HG03432 (cell line): ENCODE measurements at regions not wholly inside any gene's neighbourhood (a gene's known extent, or its start where the extent isn't known, plus 50 kb on each side); places are given as distances from the start of the nearest gene placed in this dataset.
"Not testable (repeated sequence)": the region's sequence is repeated elsewhere in the genome, so short reads cannot be mapped to it uniquely, and the experiment has no call there.

Source experiments
- ATAC-seq: cut with Tn5 transposase; IDR thresholded peaks from one replicate; pipeline ENCODE4 v1.9.1; 2021; ENCODE audit warnings: mild to moderate bottlenecking, moderate library complexity; ENCODE audit not compliant: unreplicated experiment

DNA sequence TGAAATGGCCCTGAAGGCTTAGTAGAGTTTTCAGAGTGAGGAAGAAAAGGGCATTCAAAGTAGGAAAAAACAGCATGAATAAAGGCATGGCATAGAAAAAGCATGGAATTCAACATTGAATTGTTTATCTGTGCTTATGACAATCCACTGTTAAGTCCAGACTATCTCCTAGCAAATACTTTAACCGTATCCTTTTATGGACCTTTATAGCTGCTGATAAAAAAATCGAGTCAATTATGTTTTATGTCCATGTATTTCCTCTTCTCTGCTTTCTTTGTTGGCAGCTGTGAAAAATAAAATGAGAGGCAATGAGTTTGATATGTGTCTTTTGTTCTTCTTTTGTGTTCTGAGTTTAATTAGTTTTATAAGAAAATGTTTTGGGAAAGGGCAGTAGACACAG lies 70.4 kb downstream of the TDRD15 start:
- ATAC-seq = no peak

DNA sequence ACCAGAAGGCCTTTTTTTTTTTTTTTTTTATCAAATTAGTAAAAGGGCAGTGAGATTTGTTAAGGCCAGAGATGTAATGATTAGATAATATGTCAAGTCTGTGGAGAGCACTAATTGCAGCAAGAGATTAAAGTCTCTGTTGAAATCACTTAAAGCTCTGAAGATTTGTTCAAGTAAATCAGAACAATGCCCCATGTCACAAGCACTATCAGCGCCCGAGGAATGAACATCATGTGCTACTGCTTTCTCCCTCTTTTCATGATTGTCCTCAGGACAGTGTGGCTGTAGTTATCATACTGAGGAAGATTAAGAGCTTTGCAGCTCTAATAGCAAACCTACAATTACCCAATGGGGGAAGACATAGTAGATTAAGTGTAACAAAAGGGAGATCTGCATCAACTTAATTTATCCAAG lies 71.1 kb downstream of the TDRD15 start:
- no peak for ATAC-seq

DNA sequence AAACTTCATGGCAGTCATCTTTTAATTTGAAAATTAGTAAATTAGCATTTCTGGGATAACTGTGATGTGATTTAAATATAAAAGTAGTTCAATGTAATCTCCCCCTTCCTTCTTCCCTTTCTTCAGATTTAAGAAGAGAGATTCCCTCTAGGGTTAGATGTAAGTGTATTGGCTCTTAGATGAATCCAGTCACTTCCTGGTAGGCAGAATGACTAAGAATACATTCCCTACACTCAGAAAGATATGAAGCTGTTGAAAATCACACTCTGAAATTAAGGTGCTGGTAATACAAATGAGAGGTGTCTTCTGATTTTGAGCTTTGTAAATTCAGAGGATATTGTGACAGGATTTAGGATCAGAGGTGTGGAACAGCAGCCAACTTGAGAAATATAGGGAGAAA lies 71.6 kb downstream of the TDRD15 start:
- no peak for ATAC-seq

DNA sequence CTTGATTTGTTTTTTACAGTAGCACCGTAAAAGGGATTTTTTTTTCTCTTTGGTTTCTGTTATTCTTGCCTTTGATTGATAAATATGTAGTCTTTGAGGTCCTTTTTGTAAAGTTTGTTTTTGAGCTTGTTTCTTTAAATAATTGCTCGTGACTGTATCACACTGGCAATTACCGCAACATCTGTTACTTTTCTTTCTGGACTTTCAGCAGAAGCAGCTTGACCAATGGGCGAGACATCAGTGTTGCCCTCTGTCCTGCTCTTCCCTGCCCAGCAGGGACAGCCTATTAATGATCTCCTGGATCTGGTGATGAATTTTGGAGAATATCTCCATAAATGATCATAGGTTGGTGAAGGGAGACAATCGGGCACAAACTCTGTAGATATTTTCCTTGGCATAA lies 74.9 kb downstream of the TDRD15 start:
- ATAC-seq = no peak

DNA sequence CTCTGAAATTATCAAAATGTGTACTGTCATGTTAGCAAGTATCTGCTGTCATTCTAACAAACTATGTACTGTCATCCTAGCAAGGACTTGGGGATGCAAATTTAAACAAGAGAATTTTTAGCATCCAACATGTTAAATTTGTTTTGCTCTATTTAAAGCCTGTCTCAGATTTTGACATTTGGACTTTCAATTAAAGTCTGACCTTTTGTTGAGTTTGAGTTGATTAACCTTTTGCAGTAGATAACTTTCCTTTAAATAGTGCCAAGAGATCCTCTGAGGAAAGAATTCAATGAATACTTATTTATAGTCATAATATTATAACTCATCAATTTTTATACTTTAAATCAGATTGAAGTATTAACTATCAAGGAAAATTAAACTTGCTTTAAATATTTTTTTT lies 80.2 kb downstream of the TDRD15 start:
- ATAC-seq = no peak

DNA sequence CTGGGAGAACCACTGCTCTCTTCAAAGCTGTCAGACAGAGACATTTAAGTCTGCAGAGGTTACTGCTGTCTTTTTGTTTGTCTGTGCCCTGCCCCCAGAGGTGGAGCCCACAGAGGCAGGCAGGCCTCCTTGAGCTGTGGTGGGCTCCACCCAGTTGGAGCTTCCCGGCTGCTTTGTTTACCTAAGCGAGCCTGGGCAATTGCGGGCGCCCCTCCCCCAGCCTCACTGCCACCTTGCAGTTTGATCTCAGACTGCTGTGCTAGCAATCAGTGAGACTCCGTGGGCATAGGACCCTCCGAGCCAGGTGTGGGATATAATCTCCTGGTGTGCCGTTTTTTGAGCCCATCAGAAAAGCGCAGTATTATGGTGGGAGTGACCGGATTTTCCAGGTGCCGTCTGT lies 90.3 kb downstream of the TDRD15 start:
- not testable (repeated sequence) for ATAC-seq

DNA sequence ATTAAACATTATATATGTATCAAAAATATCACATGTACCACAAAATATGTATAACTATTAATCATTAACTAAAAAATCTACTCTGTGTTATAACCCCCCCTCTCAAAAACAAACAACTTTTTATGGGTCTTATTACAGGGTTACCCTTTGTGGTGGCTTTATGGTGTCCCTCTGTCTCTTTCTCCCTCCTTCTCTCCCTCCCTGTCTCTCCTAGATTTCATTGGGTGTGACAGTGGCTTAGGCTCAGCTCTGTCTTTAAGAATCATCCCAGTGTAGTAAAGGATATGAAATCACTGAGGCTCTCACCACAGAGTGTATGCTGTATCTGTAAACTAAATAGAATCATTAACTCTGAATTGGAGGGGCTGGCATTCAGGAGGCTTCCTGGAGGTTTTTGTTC lies 93.7 kb downstream of the TDRD15 start:
- no peak for ATAC-seq

DNA sequence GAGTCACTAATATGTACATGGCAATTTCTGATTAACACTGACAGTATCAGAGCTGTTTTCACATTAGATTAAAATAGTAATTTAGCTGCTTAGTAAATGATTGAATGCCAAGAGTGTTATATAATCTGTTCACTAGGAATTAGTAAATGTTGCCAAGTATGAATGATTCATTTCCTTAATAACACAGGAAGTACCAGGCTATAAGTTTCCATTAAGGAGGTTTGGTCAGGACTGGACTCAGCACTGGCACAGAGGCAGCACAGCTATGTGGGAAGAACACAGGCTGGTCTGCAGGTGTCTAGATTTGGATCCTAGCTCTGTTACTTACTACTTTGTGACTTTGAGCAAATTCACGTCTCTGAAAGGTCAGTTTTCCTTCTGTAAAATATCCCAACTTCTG lies 97.2 kb downstream of the TDRD15 start:
- no peak for ATAC-seq

DNA sequence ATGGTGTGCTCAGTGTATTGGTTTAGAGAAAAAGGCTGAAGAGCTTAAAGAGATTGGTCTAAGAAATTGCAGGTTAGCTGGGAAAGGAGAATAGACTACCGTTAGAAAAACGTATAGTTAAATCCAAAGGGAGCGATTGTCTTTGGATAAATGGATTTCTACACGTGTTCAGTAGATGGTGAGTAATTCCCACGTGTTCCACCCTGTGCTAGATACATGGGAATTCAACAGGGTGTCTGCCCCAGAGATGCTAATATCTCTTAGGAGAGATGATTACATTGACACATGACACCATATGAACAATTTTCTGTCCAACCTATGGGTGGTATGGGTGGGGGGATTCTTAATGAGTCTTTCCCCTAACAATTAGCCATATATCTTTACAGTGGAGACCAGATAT lies 99.8 kb downstream of the TDRD15 start:
- ATAC-seq = no peak

DNA sequence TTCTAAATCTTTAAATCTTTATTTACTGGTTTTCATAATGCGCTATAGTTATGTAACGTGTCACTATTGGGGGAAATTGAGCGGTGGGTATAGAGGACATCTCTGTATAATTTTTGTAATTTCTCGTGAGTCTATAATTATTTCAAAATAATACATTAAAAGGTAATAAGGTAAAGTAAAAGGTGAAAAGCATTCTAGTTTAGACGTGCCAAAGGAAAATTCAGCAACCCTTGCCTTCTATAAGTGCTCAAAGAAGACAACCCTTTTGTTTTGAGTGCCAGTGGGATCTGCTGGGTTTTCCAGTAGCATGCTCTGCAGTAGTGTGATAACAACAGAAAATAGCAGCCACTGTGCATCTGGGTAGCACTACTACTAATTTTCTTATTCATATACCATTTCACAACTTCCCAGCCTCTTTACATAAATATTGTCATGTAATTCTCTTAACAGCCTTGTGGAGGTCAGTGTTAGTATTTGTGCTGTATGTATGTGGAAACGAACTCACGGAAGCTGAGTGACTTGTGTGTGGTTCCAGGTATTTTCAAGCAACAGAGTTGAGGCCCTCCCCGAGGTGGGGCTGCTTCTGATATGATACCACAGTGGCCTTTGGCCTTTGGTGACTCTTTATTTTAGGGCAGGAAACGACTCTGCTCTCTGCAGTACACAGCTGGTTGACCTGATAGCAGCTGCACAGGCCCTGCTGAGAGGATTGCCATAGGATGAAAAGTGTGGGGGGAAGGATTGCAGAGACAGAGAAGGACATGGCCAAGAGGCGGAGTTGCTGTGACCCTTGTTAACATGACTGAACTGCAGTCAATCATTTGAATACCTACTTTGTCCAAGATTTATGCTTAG lies 104.5 kb downstream of the TDRD15 start:
- peak; percentile 36 for ATAC-seq

DNA sequence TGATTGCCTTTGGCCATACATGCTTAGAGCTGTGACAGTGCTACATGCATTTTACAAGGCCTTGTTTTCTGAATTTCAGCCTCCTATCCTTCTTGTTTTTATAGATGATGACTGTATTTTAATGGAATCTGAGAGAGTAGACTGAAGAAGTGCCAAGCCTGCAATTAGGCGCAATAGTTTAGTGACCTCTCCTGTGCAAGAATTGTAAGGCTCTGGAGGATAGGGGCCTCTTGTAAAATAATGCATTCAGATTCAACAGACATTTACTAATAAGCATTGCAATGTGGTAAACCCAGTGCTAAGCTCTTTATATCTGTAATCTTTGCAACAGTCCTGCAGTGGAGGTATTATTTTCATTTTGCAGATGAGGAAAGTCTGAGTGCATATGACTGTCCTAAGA lies 105.5 kb downstream of the TDRD15 start:
- no peak for ATAC-seq

DNA sequence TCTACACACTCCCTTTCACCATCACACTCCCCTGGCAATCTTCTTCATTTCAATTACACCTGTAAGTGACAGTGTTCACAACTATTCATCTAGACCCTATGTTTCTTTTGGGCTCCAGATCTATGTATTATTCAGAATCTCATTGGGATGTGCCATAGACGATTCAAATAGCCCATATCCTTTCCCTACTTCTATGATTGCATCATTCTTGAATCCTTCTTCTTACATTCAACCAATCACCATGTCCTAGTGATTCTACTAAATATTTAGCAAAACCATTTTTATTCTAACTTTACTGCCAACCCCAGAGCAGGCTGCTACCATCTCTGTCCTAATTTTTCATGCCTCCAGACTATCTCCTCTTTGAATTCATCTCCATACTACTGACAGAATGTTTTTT lies 106.4 kb downstream of the TDRD15 start:
- ATAC-seq = no peak

DNA sequence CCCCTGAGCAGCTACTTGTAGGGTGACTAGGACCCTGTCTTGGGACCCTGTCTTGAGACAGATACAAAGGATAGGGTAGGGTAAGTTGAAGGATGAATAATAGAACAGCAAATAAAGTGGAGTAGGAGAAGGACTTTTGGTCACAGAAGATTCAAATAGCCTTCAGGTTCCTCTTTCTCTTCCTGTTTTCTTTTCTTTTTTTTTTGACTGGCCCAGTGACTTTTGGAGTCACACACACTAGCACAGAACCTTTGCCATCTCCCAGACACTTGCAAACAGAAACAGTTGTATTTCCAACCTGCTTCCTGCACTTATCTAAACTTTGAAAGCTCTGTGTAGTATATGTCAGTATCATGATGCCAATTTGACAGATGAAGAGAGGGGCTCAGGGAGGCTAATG lies 108.2 kb downstream of the TDRD15 start:
- peak; percentile 49 for ATAC-seq

DNA sequence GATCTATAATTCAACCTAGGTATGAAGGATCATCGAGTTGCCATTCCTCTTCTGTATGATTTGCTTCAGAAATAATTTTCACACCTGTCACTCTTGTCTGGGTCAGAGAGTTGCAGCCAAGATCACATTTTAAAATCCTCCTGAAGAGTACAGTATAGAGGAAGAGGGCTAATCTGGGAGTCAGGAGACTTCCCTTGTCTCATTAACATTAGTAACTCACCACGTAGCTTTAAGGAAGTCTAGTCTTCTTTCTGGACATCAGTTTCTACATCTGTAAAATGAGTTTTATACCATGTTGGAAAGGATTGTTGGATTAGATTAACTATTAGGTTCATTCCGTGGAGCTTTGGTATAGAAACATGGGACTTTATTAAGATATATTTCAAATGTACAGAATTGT lies 109.4 kb downstream of the TDRD15 start:
- ATAC-seq = no peak

DNA sequence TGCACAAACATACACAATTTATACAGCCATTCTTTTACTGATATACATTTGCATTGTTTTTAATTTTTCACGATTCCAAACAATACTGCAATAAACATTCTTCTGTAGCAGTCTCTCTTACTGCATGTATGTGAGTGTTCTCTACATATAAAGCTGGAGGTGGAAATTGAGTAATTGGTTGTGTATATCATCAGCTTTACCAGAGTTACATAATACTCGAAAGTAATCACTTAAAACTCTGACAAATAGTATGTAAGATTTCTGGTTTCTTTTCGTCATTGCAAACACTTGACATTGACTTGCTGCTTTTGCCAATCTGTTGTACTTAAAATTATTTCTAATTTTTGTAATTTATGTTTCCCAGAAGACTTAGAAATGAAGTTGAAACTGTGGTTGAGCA lies 110.2 kb downstream of the TDRD15 start:
- no peak for ATAC-seq

DNA sequence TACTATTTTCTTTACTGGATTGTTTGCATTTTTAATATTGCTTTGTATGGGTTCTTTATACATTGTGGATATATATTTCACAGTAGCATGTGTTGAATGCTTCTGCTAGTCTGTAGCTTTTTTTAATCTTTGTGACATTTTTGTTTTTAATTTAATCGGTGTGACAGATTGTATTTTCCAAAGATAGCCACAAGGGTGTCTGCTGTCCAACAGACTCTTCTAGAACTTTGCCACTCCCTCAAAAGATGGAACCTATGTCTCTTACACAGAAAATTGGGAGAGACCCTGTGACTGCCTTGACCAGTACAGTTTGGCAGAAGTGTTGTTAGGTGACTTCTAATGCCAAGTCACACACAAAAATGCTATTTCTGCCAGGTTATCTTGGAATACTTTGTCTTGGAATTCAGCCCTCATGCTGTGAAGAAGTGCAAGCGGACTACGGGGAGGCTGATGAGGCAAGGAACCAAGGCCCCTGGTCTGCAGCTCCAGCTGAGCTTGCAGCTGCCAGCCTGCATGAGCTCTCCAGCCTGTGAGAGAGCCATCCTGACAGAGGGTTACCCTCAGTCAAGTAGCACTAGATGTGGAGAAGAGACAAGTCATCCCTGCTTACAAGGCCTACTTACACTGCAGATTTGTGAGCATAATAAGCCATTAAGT lies 110.8 kb downstream of the TDRD15 start:
- no peak for ATAC-seq

DNA sequence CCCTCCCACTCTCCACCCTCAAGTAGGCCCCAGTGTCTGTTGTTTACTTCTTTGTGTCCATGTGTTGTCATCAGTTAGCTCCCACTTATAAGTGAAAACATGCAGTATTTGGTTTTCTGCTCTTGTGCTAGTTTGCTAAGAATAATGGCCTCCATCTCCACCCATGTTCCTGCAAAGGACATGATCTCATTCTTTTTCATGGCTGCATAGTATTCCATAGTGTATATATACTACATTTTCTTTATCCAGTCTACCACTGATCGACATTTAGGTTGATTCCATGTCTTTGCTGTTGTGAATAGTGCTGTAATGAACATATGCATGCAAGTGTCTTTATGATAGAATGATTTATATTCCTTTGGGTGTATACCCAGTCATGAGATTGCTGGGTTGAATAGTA lies 116.0 kb downstream of the TDRD15 start:
- not testable (repeated sequence) for ATAC-seq

DNA sequence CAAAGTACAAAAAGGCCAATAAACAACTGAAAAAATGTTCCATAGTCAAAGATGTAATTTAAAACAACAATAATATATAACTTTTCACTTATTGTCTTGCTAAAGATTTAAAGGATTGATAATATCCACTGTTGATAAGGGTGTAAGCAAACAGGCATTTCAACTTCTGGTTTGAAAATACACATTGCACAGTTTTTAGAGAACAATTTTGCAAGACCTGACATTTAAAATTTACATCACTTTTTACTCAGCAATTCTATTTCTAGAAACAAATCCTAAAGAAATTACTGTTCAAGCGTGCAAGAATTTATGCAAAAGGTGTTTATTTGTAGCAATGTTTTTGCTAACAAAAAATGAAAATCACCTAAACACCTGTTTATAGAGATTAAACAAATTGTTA lies 120.4 kb downstream of the TDRD15 start:
- no peak for ATAC-seq

DNA sequence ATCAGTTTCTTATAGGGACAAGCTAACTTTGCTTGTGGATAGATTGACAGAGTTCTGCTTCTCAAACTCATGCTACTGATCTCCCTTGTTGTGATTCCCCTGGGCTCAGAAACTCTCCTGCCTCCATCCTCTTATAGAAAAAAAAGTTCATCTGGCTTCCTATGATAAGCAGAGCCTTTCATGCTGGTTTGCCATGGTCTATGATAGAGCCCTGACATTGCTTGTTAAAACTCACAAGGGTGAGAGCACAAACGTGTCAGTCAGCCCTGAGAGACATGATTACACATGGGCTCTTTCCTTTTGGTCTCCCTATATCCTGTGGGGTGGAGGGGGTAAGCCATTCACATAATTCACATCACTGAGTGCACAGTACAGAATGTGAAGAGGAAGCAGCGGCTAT lies 121.8 kb downstream of the TDRD15 start:
- no peak for ATAC-seq

DNA sequence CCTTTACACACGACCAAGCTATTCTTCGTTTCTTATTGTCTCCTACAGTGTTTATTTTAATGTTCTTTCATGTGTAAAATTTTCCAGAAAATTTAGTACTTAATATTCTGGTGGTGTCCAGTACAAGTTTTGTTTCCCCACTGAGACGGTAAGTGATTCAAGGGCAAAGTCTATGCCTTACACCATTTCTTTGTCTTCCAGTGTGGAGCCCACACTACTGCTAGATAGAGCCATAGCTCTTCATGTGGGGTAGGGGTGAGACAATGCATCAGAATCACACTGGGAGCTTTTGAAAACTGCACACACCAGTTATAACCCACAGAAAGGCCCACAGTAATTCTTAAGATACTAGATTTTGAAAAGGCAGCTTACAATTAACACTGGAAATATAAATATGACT lies 125.6 kb downstream of the TDRD15 start:
- no peak for ATAC-seq

DNA sequence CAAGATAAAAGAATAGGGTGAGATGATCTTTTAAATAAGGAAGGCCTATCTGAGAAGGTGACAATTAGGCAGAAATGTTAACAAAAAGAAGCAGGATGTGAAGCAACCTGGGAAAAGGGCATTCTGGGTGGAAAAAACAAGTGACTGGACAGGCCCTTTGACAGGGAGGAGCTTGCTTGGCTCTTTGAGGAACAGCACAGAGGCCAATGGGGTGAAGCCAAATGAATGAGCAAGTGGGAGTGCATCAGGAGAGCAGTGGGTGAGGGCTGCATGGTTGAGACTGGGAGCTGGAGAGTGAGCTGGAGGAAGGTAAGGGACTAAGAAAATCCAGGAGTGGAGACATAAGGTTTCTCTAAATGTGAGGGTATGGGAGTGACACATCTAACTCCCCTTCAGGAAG lies 126.9 kb downstream of the TDRD15 start:
- no peak for ATAC-seq

DNA sequence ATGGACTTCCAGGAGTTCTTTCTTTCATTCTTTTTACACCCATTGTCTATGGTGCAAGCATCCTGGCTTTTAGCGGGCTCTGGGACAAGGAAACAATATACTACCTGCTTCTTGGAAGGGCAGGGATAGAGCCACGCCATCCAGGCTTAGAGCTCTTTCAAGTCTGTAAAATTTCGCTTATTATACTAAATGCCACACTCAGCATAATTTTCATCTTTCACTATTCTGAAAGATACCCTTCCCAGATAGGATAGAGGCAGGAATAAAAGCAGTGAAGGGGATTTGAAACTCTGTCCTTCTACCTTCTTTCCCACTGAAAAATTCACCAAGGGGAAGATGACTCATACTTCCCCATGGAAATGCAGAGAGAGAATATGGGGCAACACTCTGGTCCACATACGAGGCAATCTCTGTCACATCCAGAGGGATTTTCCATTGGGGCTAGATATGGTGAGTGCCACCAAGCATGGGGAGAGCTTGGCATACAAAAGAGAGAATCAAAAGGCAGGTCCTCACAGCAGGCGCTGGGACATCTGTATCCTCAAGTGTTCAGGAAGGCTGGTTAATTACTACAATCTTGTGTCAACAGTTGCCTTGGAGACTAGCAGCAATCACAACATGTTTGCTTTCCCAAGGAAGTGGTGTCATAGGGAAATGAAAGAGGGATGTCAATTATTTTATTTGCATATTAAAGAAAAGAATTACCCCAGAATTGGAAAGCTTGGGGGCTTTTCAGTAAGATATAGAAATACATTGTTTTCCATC lies 127.6 kb downstream of the TDRD15 start:
- ATAC-seq = no peak
